Activated T-cell treated with anti-CD3 and anti-CD28 coated beads, Interleukin-2, amount 50 U/mL, for 24 hours (primary cell): ENCODE measurements at regions not wholly inside any gene's neighbourhood (a gene's known extent, or its start where the extent isn't known, plus 50 kb on each side); places are given as distances from the start of the nearest gene placed in this dataset.
"Not testable (repeated sequence)": the region's sequence is repeated elsewhere in the genome, so short reads cannot be mapped to it uniquely, and the experiment has no call there.

Experiments
- DNase-seq: peaks from one replicate; pipeline ENCODE4 v3.0.0-alpha.2; 2020
- H3K27ac Mint-ChIP-seq: 2 replicates; pipeline ENCODE4 v1.8.0; 2020; ENCODE audit warnings: mild to moderate bottlenecking, mixed read lengths
- H3K27me3 Mint-ChIP-seq: 2 replicates; pipeline ENCODE4 v1.8.0; 2020; ENCODE audit warnings: mixed read lengths
- H3K36me3 Mint-ChIP-seq: 2 replicates; pipeline ENCODE4 v1.8.0; 2020; ENCODE audit warnings: low read depth, mixed read lengths
- H3K4me1 Mint-ChIP-seq: 2 replicates; pipeline ENCODE4 v1.8.0; 2020; ENCODE audit warnings: low read depth, mixed read lengths
- H3K4me3 Mint-ChIP-seq: 2 replicates; pipeline ENCODE4 v1.8.0; 2020; ENCODE audit warnings: mild to moderate bottlenecking, moderate library complexity, mixed read lengths
- H3K9me3 Mint-ChIP-seq: 2 replicates; pipeline ENCODE4 v1.8.0; 2020; ENCODE audit warnings: mixed read lengths

DNA sequence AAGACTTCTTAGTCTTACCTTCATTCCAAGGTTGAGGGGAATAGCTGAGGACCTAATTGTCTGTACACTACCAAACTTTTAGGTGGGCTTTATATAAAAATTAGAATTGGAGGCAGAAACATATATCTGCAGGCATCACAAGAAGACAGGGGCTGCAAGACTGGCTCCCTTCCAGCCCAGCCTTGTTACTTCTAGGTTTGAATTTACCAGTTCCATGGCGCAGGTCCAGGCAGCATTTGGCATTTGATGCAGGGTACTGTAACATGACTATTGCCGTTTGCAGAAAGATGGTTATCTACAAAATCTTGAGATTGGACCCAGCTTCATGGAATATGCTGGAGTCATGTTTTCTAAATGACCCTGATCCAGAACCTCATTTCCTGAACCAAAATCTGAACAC, 105.4 kb upstream of the RHOBTB1 start:
- Mint-ChIP-seq H3K4me3 (no peak overlapping the region), H3K4me1 (no peaks in the 10 kb centered on the region), H3K9me3 (no peaks in the 10 kb centered on the region), H3K27ac (no peak overlapping the region), H3K27me3 (no peaks in the 10 kb centered on the region), H3K36me3 (no peaks in the 10 kb centered on the region)
- no peak for DNase-seq

DNA sequence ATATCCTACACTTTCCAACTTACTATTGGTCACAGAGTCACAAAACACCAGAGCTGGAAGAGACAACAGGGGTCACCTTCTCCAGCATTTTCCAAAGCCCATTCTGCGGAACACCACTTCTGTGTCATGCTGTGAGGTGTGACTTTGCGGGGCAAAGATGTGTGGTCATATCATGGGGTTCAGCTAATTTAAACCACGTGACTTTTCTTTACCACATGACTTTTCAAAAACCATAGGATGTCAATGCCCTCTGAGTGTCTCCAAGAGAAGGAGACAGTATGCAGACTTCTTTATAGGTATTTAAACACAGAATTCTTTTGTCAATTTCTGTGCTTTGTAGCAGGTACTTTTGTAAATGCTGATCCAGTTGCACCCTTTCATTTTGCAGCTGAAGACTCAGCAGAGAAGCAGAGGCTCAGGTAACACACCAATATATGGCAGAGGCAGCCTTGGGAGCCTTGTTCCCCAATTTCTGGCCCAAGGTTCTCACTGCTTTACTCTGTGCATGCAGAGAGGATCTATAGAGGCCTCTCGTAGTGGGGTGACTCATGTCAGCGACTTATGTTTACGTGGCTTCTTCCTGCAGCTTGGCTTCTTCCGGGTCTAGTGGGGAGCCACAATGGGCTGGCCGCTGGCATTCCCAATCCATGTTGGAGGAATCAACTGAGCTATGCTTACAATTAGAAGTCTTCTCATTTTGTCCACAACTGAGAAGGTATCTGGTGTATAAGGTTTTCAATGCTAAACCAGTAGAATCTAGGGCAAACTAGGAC, 104.0 kb upstream of the RHOBTB1 start:
- Mint-ChIP-seq H3K27me3 (no peaks in the 10 kb centered on the region), H3K4me3 (no peak overlapping the region), H3K27ac (no peak overlapping the region), H3K36me3 (no peaks in the 10 kb centered on the region), H3K9me3 (no peaks in the 10 kb centered on the region), H3K4me1 (no peaks in the 10 kb centered on the region)
- DNase-seq: no peak

DNA sequence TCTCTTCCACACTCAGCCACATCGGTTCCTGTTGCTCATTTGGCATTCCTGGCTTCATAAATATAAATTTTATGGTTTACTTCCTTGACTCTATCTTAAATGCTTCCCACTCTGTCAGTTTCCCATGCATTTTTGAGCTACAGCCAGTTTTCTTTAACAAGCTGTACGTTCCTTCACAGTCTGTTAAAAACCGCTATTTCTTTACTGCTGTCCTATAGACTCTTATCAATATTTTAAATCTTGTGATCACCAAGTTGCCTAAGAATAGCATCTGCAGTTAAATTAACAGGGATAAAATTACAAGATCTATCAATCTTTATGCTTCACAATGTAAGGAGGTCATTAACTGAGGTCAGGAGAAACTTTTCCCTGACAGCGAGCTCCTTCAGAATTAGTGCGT, 103.1 kb upstream of the RHOBTB1 start:
- Mint-ChIP-seq H3K4me1 (no peaks in the 10 kb centered on the region), H3K27me3 (no peaks in the 10 kb centered on the region), H3K27ac (no peak overlapping the region), H3K9me3 (no peaks in the 10 kb centered on the region), H3K4me3 (no peak overlapping the region), H3K36me3 (no peaks in the 10 kb centered on the region)
- no peak for DNase-seq

DNA sequence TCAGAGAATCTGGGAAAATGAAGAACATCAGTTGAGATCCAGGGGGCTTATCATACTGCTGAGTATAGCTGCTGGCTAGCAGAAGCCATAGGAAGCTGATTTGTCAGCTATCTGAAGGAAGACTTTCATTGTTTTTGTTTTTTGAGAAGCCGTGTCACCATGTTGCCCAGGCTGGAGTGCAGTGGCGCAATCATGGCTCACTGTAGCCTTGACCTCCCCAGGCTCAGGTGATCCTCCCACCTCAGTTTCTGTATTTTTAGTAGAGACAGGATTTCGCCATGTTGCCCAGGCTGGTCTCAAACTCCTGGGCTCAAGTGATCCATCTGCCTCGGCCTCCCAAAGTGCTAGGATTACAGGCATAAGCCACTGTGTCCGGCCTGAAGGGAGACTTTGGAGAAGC, 101.5 kb upstream of the RHOBTB1 start:
- H3K27ac Mint-ChIP-seq: not testable (repeated sequence)

DNA sequence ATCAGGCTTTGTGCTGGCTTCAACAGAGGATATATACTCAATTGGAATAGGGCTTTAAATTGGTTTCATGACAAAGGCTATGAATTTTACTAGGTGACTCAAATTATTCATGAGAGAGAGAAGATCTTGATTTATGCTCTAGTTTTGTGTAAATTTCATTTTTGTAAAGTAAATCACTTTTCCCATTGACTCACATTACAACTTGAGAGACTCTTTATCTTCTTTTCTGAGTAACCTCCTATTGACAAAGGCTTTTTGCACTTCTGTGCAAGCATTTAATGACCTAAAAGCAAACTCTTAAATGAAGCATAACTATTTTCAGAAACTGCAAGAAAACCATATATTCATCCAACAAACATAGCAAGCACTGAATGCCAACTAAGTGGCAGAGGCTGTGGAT, 98.5 kb upstream of the RHOBTB1 start:
- Mint-ChIP-seq H3K4me1 (no peaks in the 10 kb centered on the region), H3K4me3 (no peak overlapping the region), H3K9me3 (no peaks in the 10 kb centered on the region), H3K27ac (no peak overlapping the region), H3K36me3 (no peaks in the 10 kb centered on the region), H3K27me3 (peaks cover 2% of the 10 kb centered on the region)
- DNase-seq: no peak

More for the DNA sequence above, 101.5 kb upstream of the RHOBTB1 start:
- H3K36me3 Mint-ChIP-seq, H3K4me1 Mint-ChIP-seq, H3K4me3 Mint-ChIP-seq, H3K9me3 Mint-ChIP-seq, DNase-seq, H3K27me3 Mint-ChIP-seq: not testable (repeated sequence)

DNA sequence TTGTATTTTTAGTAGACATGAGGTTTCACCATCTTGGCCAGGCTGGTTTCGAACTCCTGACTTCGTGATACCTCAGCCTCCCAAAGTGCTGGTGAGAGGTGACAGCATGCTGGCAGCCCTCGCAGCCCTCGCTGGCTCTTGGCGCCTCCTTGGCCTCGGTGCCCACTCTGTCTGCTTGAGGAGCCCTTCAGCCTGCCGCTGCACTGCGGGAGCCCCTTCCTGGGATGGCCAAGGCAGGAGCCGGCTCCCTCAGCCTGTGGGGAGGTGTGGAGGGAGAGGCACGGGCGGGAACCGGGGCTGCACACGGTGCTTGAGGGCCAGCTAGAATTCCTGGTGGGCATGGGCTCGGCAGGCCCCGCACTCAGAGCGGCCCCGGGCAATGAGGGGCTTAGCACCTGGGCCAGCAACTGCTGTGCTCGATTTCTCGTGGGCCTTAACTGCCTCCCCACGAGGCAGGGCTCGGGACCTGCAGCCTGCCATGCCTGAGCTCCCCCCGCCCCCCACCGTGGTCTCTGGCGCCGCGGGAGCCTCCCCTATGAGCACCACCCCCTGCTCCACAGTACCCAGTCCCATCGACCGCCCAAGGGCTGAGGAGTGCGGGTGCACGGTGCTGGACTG, 96.5 kb upstream of the RHOBTB1 start:
- DNase-seq: no peak
- H3K9me3 Mint-ChIP-seq: no peaks in the 10 kb centered on the region
- H3K36me3 Mint-ChIP-seq: no peaks in the 10 kb centered on the region
- peaks cover 2% of the 10 kb centered on the region for H3K27me3 Mint-ChIP-seq
- no peak overlapping the region for H3K27ac Mint-ChIP-seq
- H3K4me1 Mint-ChIP-seq: no peaks in the 10 kb centered on the region
- no peak overlapping the region for H3K4me3 Mint-ChIP-seq

DNA sequence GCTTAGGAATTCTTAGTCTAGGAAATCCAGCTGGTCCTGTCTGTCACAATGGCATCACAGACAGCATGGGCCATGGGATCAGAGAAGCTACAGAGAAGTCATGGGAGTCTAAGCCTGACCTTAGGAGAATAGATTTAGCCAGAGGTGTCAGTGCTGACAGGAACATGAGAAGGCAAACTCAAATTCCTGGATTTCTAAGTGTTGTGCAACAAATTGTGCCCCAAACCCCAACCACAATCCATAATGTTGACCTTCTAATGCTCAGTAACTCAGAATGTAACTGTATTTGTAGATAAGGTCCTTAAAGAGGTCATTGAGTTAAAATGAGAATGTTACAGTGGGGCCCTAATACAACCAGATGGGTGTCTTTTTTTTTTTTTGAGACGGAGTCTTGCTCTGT, 95.9 kb upstream of the RHOBTB1 start:
- Mint-ChIP-seq H3K4me3 (no peak overlapping the region), H3K36me3 (no peaks in the 10 kb centered on the region), H3K27ac (no peak overlapping the region), H3K4me1 (no peaks in the 10 kb centered on the region), H3K9me3 (no peaks in the 10 kb centered on the region), H3K27me3 (peaks cover 2% of the 10 kb centered on the region)
- no peak for DNase-seq

DNA sequence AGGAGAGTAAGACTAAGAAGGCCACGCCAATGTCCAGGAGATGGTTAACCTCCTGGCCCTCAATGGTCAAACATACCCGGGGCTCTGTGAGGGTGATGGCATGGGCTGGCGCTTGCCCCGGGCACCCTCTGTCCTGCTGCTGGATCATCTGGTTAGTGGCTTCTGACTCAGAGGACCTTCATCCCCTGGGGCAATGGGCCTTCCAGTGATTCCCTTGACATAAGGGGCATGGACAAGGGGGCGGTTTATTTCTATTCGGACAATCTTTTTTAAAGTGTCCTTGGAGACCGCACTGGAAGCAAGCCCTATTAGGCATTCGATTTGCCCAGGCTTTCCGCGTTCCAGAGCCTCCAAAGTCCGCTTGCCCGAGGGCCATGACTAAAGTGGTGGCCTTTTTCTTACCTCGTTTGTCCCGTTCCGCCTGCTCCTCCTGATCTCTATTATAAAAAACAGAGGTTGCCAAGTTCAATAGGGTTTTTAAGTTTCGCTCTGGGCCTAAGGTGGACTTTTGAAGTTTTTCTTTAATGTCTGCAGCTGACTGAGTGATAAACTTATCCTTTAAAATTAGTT, 93.4 kb upstream of the RHOBTB1 start:
- not testable (repeated sequence) for DNase-seq, H3K36me3 Mint-ChIP-seq, H3K27ac Mint-ChIP-seq, H3K4me1 Mint-ChIP-seq, H3K9me3 Mint-ChIP-seq, H3K4me3 Mint-ChIP-seq, H3K27me3 Mint-ChIP-seq

DNA sequence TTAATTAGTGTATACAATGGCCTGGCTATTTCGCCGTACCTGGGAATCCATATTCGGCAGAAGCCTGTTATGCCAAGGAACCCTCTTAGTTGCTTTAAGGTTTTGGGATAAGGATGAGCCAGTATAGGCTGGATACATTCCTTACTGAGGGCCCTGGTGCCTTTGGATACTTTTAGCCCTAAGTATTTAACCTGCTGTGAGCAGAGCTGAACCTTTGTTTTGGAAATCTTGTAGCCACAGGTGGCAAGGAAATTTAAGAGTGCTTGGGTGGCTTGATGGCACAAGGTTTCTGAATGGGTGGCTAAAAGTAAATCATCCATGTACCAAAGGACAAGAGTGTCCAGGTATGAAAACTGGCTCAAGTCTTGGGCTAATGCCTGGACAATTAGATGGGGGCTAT, 92.2 kb upstream of the RHOBTB1 start:
- not testable (repeated sequence) for H3K9me3 Mint-ChIP-seq

DNA sequence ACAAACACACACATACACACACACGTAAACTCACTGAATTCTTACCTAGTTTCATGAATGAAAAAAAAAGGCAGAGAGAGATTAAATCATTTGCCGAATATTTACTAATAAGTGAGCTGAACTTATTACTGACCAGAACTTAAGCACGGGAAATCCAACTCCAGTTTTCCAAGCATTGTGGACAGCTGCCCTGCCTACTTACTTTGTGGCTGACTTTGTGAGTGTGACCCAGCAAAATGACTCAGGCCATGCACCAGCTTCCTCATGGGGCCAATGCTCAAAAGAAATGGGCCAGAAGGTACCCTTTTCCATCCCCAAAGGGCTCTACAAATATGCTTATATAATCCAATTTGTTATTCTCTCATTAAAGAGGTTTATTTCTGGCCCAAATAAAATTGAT, 87.4 kb upstream of the RHOBTB1 start:
- H3K36me3 Mint-ChIP-seq: no peaks in the 10 kb centered on the region
- no peaks in the 10 kb centered on the region for H3K9me3 Mint-ChIP-seq
- no peak overlapping the region for H3K27ac Mint-ChIP-seq
- no peak for DNase-seq
- no peak overlapping the region for H3K4me3 Mint-ChIP-seq
- H3K27me3 Mint-ChIP-seq: peaks cover 6% of the 10 kb centered on the region
- no peaks in the 10 kb centered on the region for H3K4me1 Mint-ChIP-seq

More for the DNA sequence above, 92.2 kb upstream of the RHOBTB1 start:
- H3K27me3 Mint-ChIP-seq, H3K36me3 Mint-ChIP-seq, DNase-seq, H3K27ac Mint-ChIP-seq, H3K4me3 Mint-ChIP-seq, H3K4me1 Mint-ChIP-seq: not testable (repeated sequence)

DNA sequence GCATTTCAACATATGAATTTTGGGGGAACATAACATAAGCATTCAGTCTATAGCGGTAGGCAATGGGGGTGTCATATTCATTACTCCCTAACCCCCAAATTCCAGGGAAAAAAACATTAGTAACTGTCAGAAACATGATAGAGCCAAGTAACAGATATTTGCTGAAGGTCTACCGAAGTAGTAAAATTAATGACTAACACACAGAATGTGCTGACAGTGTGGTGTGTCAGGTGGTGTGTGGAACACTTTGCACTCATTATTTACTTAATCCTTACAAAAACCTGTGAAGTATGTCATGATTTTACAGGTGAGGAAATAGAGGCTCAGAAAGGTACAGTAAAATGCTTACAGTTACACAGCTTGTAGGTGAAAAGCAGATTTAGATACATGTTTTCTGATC, 85.4 kb upstream of the RHOBTB1 start:
- H3K4me3 Mint-ChIP-seq: no peak overlapping the region
- H3K27me3 Mint-ChIP-seq: peaks cover 11% of the 10 kb centered on the region
- no peaks in the 10 kb centered on the region for H3K9me3 Mint-ChIP-seq
- no peaks in the 10 kb centered on the region for H3K36me3 Mint-ChIP-seq
- H3K4me1 Mint-ChIP-seq: no peaks in the 10 kb centered on the region
- DNase-seq: no peak
- no peak overlapping the region for H3K27ac Mint-ChIP-seq

DNA sequence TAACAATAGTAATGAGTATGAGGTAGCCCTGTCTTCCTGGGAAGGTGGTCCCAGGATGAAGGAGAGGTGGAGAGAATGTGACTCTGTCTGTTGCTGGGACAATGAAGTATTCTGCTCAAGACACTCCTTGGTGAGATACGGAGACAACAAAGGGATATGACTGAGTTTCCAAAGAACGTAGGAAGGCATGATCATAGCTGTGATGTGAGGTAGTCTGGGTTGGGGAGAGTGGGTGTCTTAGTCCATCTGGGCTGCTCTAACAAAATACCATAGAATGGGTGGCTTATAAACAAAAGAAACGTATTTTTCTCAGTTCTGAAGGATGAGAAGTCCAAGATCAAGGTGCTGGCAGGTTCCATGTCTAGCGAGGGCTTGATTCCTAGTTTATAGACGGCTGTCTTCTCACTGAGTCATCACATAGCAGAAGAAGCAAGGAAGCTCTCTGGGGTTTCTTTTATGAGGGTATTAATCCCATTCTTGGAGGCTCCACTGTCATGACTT, 84.9 kb upstream of the RHOBTB1 start:
- Mint-ChIP-seq H3K9me3 (no peaks in the 10 kb centered on the region), H3K4me1 (no peaks in the 10 kb centered on the region), H3K36me3 (no peaks in the 10 kb centered on the region), H3K27ac (no peak overlapping the region), H3K27me3 (peaks cover 11% of the 10 kb centered on the region), H3K4me3 (no peak overlapping the region)
- no peak for DNase-seq

DNA sequence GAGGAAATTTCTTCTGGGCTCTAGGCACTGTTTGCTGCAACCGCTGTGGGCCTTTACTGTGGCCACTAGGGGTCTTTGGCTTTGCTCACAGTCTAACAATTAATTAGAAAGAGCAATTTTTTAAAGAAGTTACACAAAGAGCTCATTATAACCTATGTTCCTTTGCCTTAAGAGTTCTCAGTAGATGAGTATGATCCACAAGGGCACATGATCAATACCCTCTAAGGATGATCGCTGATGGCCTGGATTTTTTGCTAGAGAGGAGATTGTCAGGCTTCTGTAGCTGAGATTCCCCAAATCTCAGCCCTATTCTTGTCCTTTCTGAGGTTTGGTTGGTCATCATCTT, 80.8 kb upstream of the RHOBTB1 start:
- Mint-ChIP-seq H3K4me3 (no peak overlapping the region), H3K36me3 (no peaks in the 10 kb centered on the region), H3K9me3 (no peaks in the 10 kb centered on the region), H3K27me3 (peaks cover 14% of the 10 kb centered on the region), H3K27ac (no peak overlapping the region), H3K4me1 (no peaks in the 10 kb centered on the region)
- no peak for DNase-seq

DNA sequence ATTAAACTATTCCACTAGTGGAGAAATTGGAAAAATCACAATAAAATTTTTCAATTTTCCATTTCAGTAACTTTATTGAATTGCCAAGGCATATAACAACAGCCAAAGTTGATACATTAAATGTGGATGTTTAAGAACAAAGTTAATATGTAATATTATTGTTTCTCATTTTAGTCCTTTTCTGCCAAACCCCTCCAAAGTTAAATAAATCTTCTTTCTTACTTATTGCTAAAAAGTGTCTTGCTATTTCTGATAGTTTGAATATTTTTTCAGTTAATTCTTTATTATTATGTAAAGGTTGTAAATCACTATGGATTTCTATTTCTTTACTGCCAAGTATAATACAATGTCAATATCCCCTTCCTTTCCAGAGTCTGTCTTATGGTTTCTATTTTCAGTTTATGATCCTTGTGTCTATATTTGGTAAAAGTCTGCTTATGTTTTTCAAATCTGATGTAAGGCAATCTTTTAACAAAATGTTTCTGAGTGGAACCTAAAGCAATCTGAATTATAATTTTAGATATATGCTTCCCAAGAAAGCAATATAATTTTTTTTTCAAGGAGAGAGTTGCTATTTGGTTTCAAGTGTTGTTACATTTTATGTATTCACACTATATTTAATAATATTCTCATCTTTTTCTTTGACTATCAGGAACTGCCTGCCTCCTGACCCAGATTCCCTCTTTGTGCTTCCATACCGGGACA, 80.3 kb upstream of the RHOBTB1 start:
- DNase-seq: no peak
- Mint-ChIP-seq H3K36me3 (no peaks in the 10 kb centered on the region), H3K9me3 (no peaks in the 10 kb centered on the region), H3K4me3 (no peak overlapping the region), H3K27ac (no peak overlapping the region), H3K27me3 (peaks cover 14% of the 10 kb centered on the region), H3K4me1 (no peaks in the 10 kb centered on the region)

DNA sequence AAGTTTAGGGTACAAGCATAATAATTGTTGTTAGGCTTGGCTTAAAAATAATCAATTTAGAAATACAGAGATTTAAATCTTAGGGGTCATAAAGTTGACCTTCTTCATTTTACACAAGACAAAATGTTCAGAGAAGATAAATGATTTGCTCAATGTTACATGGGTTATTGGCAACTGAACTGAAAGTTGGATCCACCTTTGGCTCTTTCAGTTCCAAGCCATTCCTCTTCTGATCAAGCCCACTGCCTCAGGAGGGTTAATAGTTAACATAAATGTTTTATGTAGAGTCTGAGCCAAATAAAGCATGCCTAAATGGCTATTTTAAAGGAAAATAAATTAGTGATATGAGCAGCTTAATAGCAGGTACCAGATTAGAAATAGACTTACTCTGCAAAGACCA, 79.1 kb upstream of the RHOBTB1 start:
- H3K27ac Mint-ChIP-seq: no peak overlapping the region
- H3K4me1 Mint-ChIP-seq: no peaks in the 10 kb centered on the region
- no peak for DNase-seq
- H3K4me3 Mint-ChIP-seq: no peak overlapping the region
- H3K27me3 Mint-ChIP-seq: peaks cover 8% of the 10 kb centered on the region
- no peaks in the 10 kb centered on the region for H3K36me3 Mint-ChIP-seq
- no peaks in the 10 kb centered on the region for H3K9me3 Mint-ChIP-seq
